RWPE1 (cell line): ENCODE measurements at regions not wholly inside any gene's neighbourhood (a gene's known extent, or its start where the extent isn't known, plus 50 kb on each side); places are given as distances from the start of the nearest gene placed in this dataset.
"Not testable (repeated sequence)": the region's sequence is repeated elsewhere in the genome, so short reads cannot be mapped to it uniquely, and the experiment has no call there.

Experiments used
- CTCF ChIA-PET: fragments of 350-600 bp; sonication (Branson Sonifier 250); formaldehyde crosslinking; extraction: SDS; loops from one replicate; lab custom pipeline; 2021; lab: Yijun Ruan, JAX
- POLR2A ChIA-PET: fragments of 400-600 bp; formaldehyde crosslinking; extraction: SDS; loops from one replicate; lab custom pipeline; 2020; ENCODE audit warnings: antibody characterized with exemption; ENCODE audit not compliant: low non-redundant PET; lab: Yijun Ruan, JAX
- DNase-seq: peaks from one replicate; pipeline ENCODE4 v3.0.0; 2012; ENCODE audit warnings: low spot score
- H3K27ac ChIP-seq: fragments of 450-650 bp; 2 replicates; pipeline ENCODE4 v1.5.1; 2017
- CTCF ChIP-seq: fragments of 450-650 bp; conservative IDR thresholded peaks from 2 replicates; pipeline ENCODE4 v1.5.1; 2017; ENCODE audit warnings: low read depth, mild to moderate bottlenecking

DNA sequence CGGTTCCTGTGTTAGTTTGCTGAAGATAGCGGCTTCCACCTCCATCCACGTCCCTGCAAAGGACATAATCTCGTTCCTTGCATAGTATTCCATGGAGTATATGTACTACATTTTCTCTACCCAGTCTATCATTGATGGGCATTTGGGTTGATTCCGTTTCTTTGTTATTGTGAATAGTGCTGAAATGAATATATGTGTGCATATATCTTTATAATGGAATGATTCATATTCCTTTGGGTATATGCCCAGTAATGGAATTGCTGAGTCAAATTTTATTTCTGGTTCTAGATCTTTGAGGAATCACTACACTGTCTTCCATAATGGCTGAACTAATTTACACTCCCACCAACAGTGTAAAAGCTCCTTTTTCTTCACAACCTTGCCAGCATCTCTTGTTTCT is 255.4 kb upstream of the CDH2 start:
- no peak overlapping the region for H3K27ac ChIP-seq
- ChIA-PET CTCF (no interaction called here), POLR2A (no interaction called here)
- no peak for TF ChIP-seq CTCF
- no peak for DNase-seq

- no peak for DNase-seq
- POLR2A ChIA-PET = no interaction called here
- H3K27ac ChIP-seq = no peak overlapping the region
- CTCF ChIA-PET = no interaction called here
- no peak for TF ChIP-seq CTCF
These were observed 249.0 kb upstream of the CDH2 start for GRCh38 chr18:28425886-28426285.

DNA sequence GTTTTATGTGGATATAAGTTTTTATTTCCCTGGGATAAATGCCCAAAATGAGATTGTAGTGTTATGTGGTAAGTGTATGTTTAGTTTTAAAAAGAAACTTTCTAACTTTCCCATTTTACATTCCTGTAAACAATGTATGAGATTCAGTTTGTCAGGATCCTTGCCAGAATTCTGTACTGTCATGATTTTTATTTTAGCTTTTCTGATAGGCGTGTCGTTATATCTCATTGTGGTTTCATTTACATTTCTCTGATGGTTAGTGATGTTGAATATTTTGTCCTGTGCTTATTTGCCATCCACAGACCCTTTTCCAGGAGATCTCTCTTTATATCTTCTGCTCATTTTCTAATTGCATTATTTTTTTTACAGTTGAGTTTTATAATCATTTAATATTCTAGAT is 245.6 kb upstream of the CDH2 start:
- no peak overlapping the region for H3K27ac ChIP-seq
- DNase-seq = no peak
- TF ChIP-seq CTCF = no peak
- ChIA-PET POLR2A (no interaction called here), CTCF (no interaction called here)

GRCh38 chr18:28421950-28422349 is 245.0 kb upstream of the CDH2 start:
- H3K27ac ChIP-seq, DNase-seq, POLR2A ChIA-PET, CTCF ChIA-PET: not testable (repeated sequence)

GRCh38 chr18:28412521-28412920 is 235.6 kb upstream of the CDH2 start:
- DNase-seq = no peak
- no peak for TF ChIP-seq CTCF
- ChIA-PET POLR2A (no interaction called here), CTCF (no interaction called here)
- H3K27ac ChIP-seq = no peak overlapping the region

- ChIA-PET CTCF (no interaction called here), POLR2A (no interaction called here)
- TF ChIP-seq CTCF = no peak
- H3K27ac ChIP-seq = no peak overlapping the region
- no peak for DNase-seq
These were observed 234.9 kb upstream of the CDH2 start for GRCh38 chr18:28411806-28412205.

- H3K27ac ChIP-seq = no peak overlapping the region
- POLR2A ChIA-PET = no interaction called here
- CTCF ChIA-PET = no interaction called here
- DNase-seq = no peak
- TF ChIP-seq CTCF = no peak
These were observed 232.9 kb upstream of the CDH2 start for GRCh38 chr18:28409811-28410210.
